ENCODE measurements at regions not wholly inside any gene's neighbourhood (a gene's known extent, or its start where the extent isn't known, plus 50 kb on each side); places are given as distances from the start of the nearest gene placed in this dataset.

GRCh38 chr3:76789237-76789636, 250.7 kb upstream of the ROBO2 start:
- TF ChIP-seq CTCF (IDR thresholded peaks at IDR 0.05) (no peak), POLR2A (IDR thresholded peaks at IDR 0.05; ENCODE audit: low read depth) (no peak), EP300 (IDR thresholded peaks at IDR 0.05) (no peak)

All from esophagus muscularis mucosa (tissue), 4 donors.